NCI-H526 treated with DMSO at 0.1 percent for 48 hours (cell line): ENCODE measurements at regions not wholly inside any gene's neighbourhood (a gene's known extent, or its start where the extent isn't known, plus 50 kb on each side); places are given as distances from the start of the nearest gene placed in this dataset.

Source experiments
- DNase-seq: peaks from one replicate; lab custom pipeline; 2025; lab: John Stamatoyannopoulos, UW

GRCh38 chr16:49127103-49127502 lies 154.5 kb downstream of the CBLN1 start:
- no peak for DNase-seq

GRCh38 chr16:49121636-49122035 lies 160.0 kb downstream of the CBLN1 start:
- no peak for DNase-seq

- DNase-seq: no peak
Observed at GRCh38 chr16:49120631-49121030, 161.0 kb downstream of the CBLN1 start.

- no peak for DNase-seq
Observed at GRCh38 chr16:49116873-49117272, 164.8 kb downstream of the CBLN1 start.

GRCh38 chr16:49115956-49116355 lies 165.7 kb downstream of the CBLN1 start:
- DNase-seq: no peak

- DNase-seq: no peak
Observed at GRCh38 chr16:49112754-49113153, 168.9 kb downstream of the CBLN1 start.

- DNase-seq: no peak
Observed at GRCh38 chr16:49111351-49111750, 170.3 kb downstream of the CBLN1 start.

- DNase-seq: no peak
Observed at GRCh38 chr16:49108611-49109010, 173.0 kb downstream of the CBLN1 start.

- DNase-seq: no peak
Observed at GRCh38 chr16:49103298-49103697, 178.3 kb downstream of the CBLN1 start.

GRCh38 chr16:49101997-49102396 lies 179.6 kb downstream of the CBLN1 start:
- DNase-seq: no peak

GRCh38 chr16:49100366-49100765 lies 181.3 kb downstream of the CBLN1 start:
- DNase-seq: no peak

GRCh38 chr16:49097964-49098363 lies 183.7 kb downstream of the CBLN1 start:
- no peak for DNase-seq

GRCh38 chr16:49096176-49096945 lies 185.3 kb downstream of the CBLN1 start:
- DNase-seq: no peak

GRCh38 chr16:49095539-49095938 lies 186.1 kb downstream of the CBLN1 start:
- no peak for DNase-seq

- DNase-seq: no peak
Observed at GRCh38 chr16:49094471-49094870, 187.2 kb downstream of the CBLN1 start.

- no peak for DNase-seq
Observed at GRCh38 chr16:49093939-49094338, 187.7 kb downstream of the CBLN1 start.

- peak; percentile 59 for DNase-seq
Observed at GRCh38 chr16:49092704-49093103, 188.9 kb downstream of the CBLN1 start.

GRCh38 chr16:49089533-49089932 lies 192.1 kb downstream of the CBLN1 start:
- no peak for DNase-seq

- DNase-seq: no peak
Observed at GRCh38 chr16:49089039-49089438, 192.6 kb downstream of the CBLN1 start.

GRCh38 chr16:49085686-49086085 lies 196.0 kb downstream of the CBLN1 start:
- no peak for DNase-seq

GRCh38 chr16:49084628-49085390 lies 196.8 kb downstream of the CBLN1 start:
- no peak for DNase-seq

GRCh38 chr16:49081554-49081953 lies 200.1 kb downstream of the CBLN1 start:
- DNase-seq: no peak

GRCh38 chr16:49081086-49081485 lies 200.6 kb downstream of the CBLN1 start:
- no peak for DNase-seq
